Neuronal stem cell (in vitro differentiated cells): ENCODE measurements at regions not wholly inside any gene's neighbourhood (a gene's known extent, or its start where the extent isn't known, plus 50 kb on each side); places are given as distances from the start of the nearest gene placed in this dataset.

ENCODE experiments used
- DNase-seq: peaks from one replicate; pipeline ENCODE4 v3.0.0-alpha.2; 2013; ENCODE audit warnings: low spot score
- H2AFZ ChIP-seq: one replicate; pipeline ENCODE4 v1.6.1; 2013; ENCODE audit warnings: mild to moderate bottlenecking, low read length, inconsistent platforms
- H2AK5ac ChIP-seq: 2 replicates; pipeline ENCODE4 v1.6.1; 2013; ENCODE audit warnings: low read depth, mild to moderate bottlenecking, inconsistent platforms, low read length, moderate library complexity, mixed read lengths
- H2BK120ac ChIP-seq: 2 replicates; pipeline ENCODE4 v1.6.1; 2013; ENCODE audit warnings: low read depth, mild to moderate bottlenecking, inconsistent platforms, low read length, moderate library complexity, mixed read lengths
- H2BK12ac ChIP-seq: one replicate; pipeline ENCODE4 v1.6.1; 2013; ENCODE audit warnings: low read length, inconsistent platforms
- H2BK15ac ChIP-seq: 2 replicates; pipeline ENCODE4 v1.6.1; 2013; ENCODE audit warnings: mild to moderate bottlenecking, low read length, inconsistent platforms, mixed read lengths
- H2BK5ac ChIP-seq: one replicate; pipeline ENCODE4 v1.6.1; 2013; ENCODE audit warnings: inconsistent platforms, mild to moderate bottlenecking, low read length, moderate library complexity
- H3K14ac ChIP-seq: one replicate; pipeline ENCODE4 v1.6.1; 2013; ENCODE audit warnings: low read length, inconsistent platforms
- H3K18ac ChIP-seq: 2 replicates; pipeline ENCODE4 v1.6.1; 2013; ENCODE audit warnings: low read length, inconsistent platforms
- H3K23ac ChIP-seq: 2 replicates; pipeline ENCODE4 v1.6.1; 2013; ENCODE audit warnings: low read depth, mild to moderate bottlenecking, mixed read lengths, low read length, inconsistent platforms; ENCODE audit not compliant: poor library complexity
- H3K27ac ChIP-seq: replicated peaks from 3 replicates; pipeline ENCODE4 v1.5.1; 2013; ENCODE audit warnings: low read length, inconsistent platforms
- H3K27me3 ChIP-seq, 3 experiments: 2 replicates each; pipeline ENCODE4 v1.6.1; 2013; ENCODE audit warnings: low read length in 3 of 3, mild to moderate bottlenecking in 2 of 3, inconsistent platforms in 1 of 3, low read depth in 1 of 3, mixed read lengths in 1 of 3, moderate library complexity in 1 of 3; ENCODE audit not compliant: control insufficient read depth in 3 of 3, insufficient read depth in 3 of 3
- H3K36me3 ChIP-seq, 2 donors: replicated peaks in 1 of 2; 2 replicates each; pipeline ENCODE4 v1.6.1; 2013; ENCODE audit warnings: low read length in 2 of 2; ENCODE audit not compliant: control insufficient read depth in 2 of 2, insufficient read depth in 2 of 2
- H3K4ac ChIP-seq: 2 replicates; pipeline ENCODE4 v1.6.1; 2013; ENCODE audit warnings: inconsistent platforms, mild to moderate bottlenecking, low read length, moderate library complexity
- H3K4me1 ChIP-seq, 2 donors: 1 replicate in 1 of 2; 2 replicates in 1 of 2; pipeline ENCODE4 v1.6.1; 2013; ENCODE audit warnings: low read length in 2 of 2, low read depth in 1 of 2; ENCODE audit not compliant: control insufficient read depth in 2 of 2, insufficient read depth in 1 of 2
- H3K4me2 ChIP-seq: one replicate; pipeline ENCODE4 v1.6.1; 2013; ENCODE audit warnings: mild to moderate bottlenecking, low read length, inconsistent platforms; ENCODE audit not compliant: insufficient read depth, poor library complexity, severe bottlenecking
- H3K4me3 ChIP-seq, 2 donors: 2 replicates each; pipeline ENCODE4 v1.5.1; 2013; ENCODE audit warnings: low read length in 2 of 2, mild to moderate bottlenecking in 2 of 2, inconsistent platforms in 1 of 2, moderate library complexity in 1 of 2
- H3K79me1 ChIP-seq: one replicate; pipeline ENCODE4 v1.6.1; 2013; ENCODE audit warnings: low read depth, mild to moderate bottlenecking, inconsistent platforms, low read length, moderate library complexity
- H3K9ac ChIP-seq: one replicate; pipeline ENCODE4 v1.6.1; 2013; ENCODE audit warnings: mild to moderate bottlenecking, low read depth, low read length, inconsistent platforms; ENCODE audit not compliant: poor library complexity
- H3K9me3 ChIP-seq, 2 donors: replicated peaks in 1 of 2; 2 replicates each; pipeline versions ENCODE3 to v1.6.1; 2013; ENCODE audit warnings: low read length in 2 of 2, mild to moderate bottlenecking in 2 of 2, inconsistent platforms in 1 of 2, low read depth in 1 of 2, mixed read lengths in 1 of 2, moderate library complexity in 1 of 2; ENCODE audit not compliant: control insufficient read depth in 2 of 2, insufficient read depth in 1 of 2
- H4K8ac ChIP-seq: one replicate; pipeline ENCODE4 v1.6.1; 2013; ENCODE audit warnings: low read depth, mild to moderate bottlenecking, inconsistent platforms, low read length, moderate library complexity
- H4K91ac ChIP-seq: one replicate; pipeline ENCODE4 v1.6.1; 2013; ENCODE audit warnings: low read length, low read depth, mild to moderate bottlenecking, inconsistent platforms; ENCODE audit not compliant: poor library complexity
- WGBS, 2 donors: extraction: QIAGEN DNeasy Blood & Tissue Kit; methylation state at CpG; one replicate each; pipeline ENCODE4 v1.1.7; 2013; ENCODE audit warnings: missing lambda C conversion rate in 2 of 2, mixed read lengths in 1 of 2; ENCODE audit not compliant: insufficient read length in 2 of 2, insufficient replicate concordance in 1 of 2; ENCODE audit errors: extremely low coverage in 2 of 2; 5-methylcytosine and 5-hydroxymethylcytosine counted together

DNA sequence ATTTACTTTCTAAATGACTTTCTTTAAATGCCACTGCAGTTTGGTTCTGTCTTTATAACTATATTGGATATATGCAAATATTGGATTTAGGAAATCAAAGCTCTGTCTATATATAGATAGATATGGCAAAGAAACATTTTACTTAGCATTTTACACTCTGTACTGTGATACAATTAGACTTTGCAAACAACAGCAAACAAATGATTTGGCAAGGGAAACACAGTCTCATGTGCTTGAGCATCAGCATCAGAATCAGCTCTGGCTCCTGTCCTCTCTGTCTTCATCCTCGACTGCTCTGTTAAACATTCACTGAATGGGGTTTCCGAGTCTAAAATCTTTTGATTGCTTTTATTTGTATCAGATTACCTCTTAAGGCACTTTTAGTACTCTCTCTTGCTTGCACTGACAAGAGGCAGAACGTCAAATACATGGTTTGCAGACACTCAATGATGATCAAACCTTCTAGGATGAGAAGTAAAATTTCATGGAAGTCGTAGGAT is 176.8 kb upstream of the LRP1B start:
- WGBS, 2 donors = no CpG with 5 or more reads among the region's 4 CpGs
- no peak overlapping the region for H4K91ac ChIP-seq
- H3K18ac ChIP-seq = no peak overlapping the region
- H4K8ac ChIP-seq = no peak overlapping the region
- H3K79me1 ChIP-seq = no peaks in the 10 kb centered on the region
- H3K27me3 ChIP-seq = no peaks in the 10 kb centered on the region
- H2BK5ac ChIP-seq = no peak overlapping the region
- no peak overlapping the region for H2AFZ ChIP-seq
- peaks cover 2% of the 10 kb centered on the region in 2 donors for H3K9me3 ChIP-seq
- H2BK15ac ChIP-seq = no peak overlapping the region
- H3K4me2 ChIP-seq = no peak overlapping the region
- no peak overlapping the region for H3K4me3 ChIP-seq
- no peak overlapping the region for H2BK12ac ChIP-seq
- H3K27ac ChIP-seq = no peak overlapping the region
- H3K14ac ChIP-seq = no peak overlapping the region
- H3K4ac ChIP-seq = no peak overlapping the region
- no peaks in the 10 kb centered on the region for H3K4me1 ChIP-seq
- no peak overlapping the region for H3K23ac ChIP-seq
- no peaks in the 10 kb centered on the region for H3K36me3 ChIP-seq
- no peak for DNase-seq
- H2BK120ac ChIP-seq = no peak overlapping the region
- H3K9ac ChIP-seq = no peak overlapping the region
- no peak overlapping the region for H2AK5ac ChIP-seq

DNA sequence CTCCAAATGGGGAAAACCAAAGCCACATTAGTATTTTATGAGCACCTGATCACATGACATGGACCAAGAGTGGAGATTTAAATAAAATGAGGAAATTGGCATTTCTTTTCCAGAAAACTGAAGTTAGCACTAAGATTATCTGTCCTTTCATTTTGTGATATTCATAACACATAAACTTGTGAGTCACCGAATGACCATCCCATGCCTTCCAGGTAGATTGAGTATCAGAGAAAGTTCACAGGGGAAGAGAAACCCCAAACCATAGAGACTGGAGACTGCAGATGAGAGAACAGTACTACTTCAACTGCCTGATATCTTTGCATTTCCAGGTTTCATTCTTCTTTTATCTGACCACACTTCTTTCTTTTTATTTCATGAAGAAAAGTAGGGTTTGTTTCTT is 176.3 kb upstream of the LRP1B start:
- H3K79me1 ChIP-seq = no peaks in the 10 kb centered on the region
- no peaks in the 10 kb centered on the region for H3K27me3 ChIP-seq
- H3K4me1 ChIP-seq = no peaks in the 10 kb centered on the region
- no peak overlapping the region for H3K4me3 ChIP-seq
- H4K8ac ChIP-seq = no peak overlapping the region
- no peak overlapping the region for H2BK5ac ChIP-seq
- no peak overlapping the region for H2BK15ac ChIP-seq
- no peak overlapping the region for H3K23ac ChIP-seq
- WGBS, 2 donors = no CpG with 5 or more reads among the region's 1 CpG
- H3K9me3 ChIP-seq = peaks cover 2% of the 10 kb centered on the region in 2 donors
- H3K18ac ChIP-seq = no peak overlapping the region
- H3K36me3 ChIP-seq = no peaks in the 10 kb centered on the region
- no peak overlapping the region for H3K4me2 ChIP-seq
- no peak overlapping the region for H2BK120ac ChIP-seq
- no peak overlapping the region for H3K4ac ChIP-seq
- H3K9ac ChIP-seq = no peak overlapping the region
- H2AK5ac ChIP-seq = no peak overlapping the region
- H2BK12ac ChIP-seq = no peak overlapping the region
- H4K91ac ChIP-seq = no peak overlapping the region
- H2AFZ ChIP-seq = no peak overlapping the region
- H3K14ac ChIP-seq = no peak overlapping the region
- no peak for DNase-seq
- H3K27ac ChIP-seq = no peak overlapping the region

DNA sequence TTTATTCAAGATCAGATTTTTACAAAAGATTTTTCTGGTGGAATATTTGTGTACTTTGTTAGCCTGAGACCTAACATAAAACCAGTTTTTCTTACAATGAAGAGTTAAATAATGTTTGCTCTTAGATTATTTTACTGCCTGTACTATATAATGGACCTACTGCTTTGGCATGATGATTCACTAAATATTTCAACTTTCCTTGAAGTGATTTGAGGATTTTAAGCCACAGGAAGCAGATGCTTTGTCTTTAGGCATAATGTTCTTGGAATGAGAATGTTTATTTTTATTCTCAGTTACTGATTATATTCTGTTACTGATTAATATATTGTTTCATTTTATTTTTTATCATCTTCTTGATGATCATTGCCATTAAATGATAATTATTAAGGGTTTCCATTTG is 175.3 kb upstream of the LRP1B start:
- no peaks in the 10 kb centered on the region for H3K36me3 ChIP-seq
- no peak overlapping the region for H2BK15ac ChIP-seq
- peaks cover 2% of the 10 kb centered on the region in 2 donors for H3K9me3 ChIP-seq
- no peak overlapping the region for H2AFZ ChIP-seq
- no peaks in the 10 kb centered on the region for H3K4me1 ChIP-seq
- no peak overlapping the region for H3K4me3 ChIP-seq
- no peak overlapping the region for H4K91ac ChIP-seq
- H3K4me2 ChIP-seq = no peak overlapping the region
- no peak overlapping the region for H3K14ac ChIP-seq
- H2AK5ac ChIP-seq = no peak overlapping the region
- H2BK120ac ChIP-seq = no peak overlapping the region
- H3K18ac ChIP-seq = no peak overlapping the region
- no peak overlapping the region for H3K4ac ChIP-seq
- H2BK5ac ChIP-seq = no peak overlapping the region
- no peak overlapping the region for H4K8ac ChIP-seq
- no peak overlapping the region for H3K27ac ChIP-seq
- no peaks in the 10 kb centered on the region for H3K27me3 ChIP-seq
- H3K23ac ChIP-seq = no peak overlapping the region
- H3K79me1 ChIP-seq = no peaks in the 10 kb centered on the region
- H3K9ac ChIP-seq = no peak overlapping the region
- DNase-seq = no peak
- H2BK12ac ChIP-seq = no peak overlapping the region

DNA sequence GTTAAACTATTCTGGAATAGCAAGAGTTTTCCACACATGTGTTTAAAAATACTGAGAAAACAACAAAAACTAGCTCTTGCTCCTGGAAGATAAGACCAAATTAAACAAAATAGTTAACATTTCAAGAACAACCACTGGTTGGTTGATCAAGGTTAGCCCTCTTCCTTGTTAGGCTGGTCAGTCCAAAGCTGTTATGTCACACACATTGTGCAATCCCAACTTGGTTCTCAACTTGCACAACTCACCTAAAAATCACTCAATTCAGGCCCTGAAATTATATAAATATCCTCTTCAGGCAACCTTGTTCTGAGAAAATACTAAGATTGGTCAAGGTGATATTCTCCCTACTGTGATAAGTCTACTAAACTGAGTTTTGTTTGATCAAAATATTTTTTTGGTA is 169.7 kb upstream of the LRP1B start:
- Histone ChIP-seq H2BK120ac (no peak overlapping the region), H3K27me3 (no peaks in the 10 kb centered on the region), H2AFZ (no peak overlapping the region)

More for the DNA sequence above, 169.7 kb upstream of the LRP1B start:
- Histone ChIP-seq H4K8ac (no peak overlapping the region), H3K79me1 (no peaks in the 10 kb centered on the region), H3K36me3 (no peaks in the 10 kb centered on the region), H3K9me3 (no peaks in the 10 kb centered on the region), H2BK15ac (no peak overlapping the region), H3K9ac (no peak overlapping the region), H3K4ac (no peak overlapping the region), H2AK5ac (no peak overlapping the region), H3K23ac (no peak overlapping the region), H4K91ac (no peak overlapping the region), H2BK12ac (no peak overlapping the region), H3K27ac (no peak overlapping the region), H3K4me2 (no peak overlapping the region), H2BK5ac (no peak overlapping the region), H3K14ac (no peak overlapping the region), H3K18ac (no peak overlapping the region), H3K4me1 (no peaks in the 10 kb centered on the region), H3K4me3 (no peak overlapping the region)
- no peak for DNase-seq
